GM19328 (cell line): ENCODE measurements at regions not wholly inside any gene's neighbourhood (a gene's known extent, or its start where the extent isn't known, plus 50 kb on each side); places are given as distances from the start of the nearest gene placed in this dataset.
"Not testable (repeated sequence)": the region's sequence is repeated elsewhere in the genome, so short reads cannot be mapped to it uniquely, and the experiment has no call there.

Source experiments
- ATAC-seq: cut with Tn5 transposase; IDR thresholded peaks from one replicate; pipeline ENCODE4 v1.9.1; 2021; ENCODE audit warnings: mild to moderate bottlenecking, moderate library complexity; ENCODE audit not compliant: unreplicated experiment

GRCh38 chr12:125856366-125856765, 791.1 kb downstream of the AACS start:
- no peak for ATAC-seq

DNA sequence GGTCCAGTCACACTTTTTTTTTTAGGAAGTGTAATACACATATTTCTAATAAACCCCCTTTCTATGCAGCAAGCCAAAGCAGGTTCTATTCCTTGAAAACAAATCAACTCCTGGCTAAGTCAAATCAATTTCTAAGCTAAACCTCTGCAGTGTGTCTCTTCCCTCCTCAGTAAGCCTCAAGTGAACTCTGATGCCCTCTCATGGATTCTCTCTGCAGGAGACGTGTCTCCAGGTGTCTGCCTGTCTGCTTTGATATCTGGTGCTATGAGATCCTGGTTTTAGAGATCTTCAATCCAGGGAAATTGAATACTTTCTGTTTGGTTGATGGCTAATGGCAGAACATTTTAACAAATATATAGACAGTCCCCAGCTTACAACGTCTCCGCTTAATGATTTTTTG, 791.7 kb downstream of the AACS start:
- ATAC-seq, result no peak

- no peak for ATAC-seq
These were observed 795.5 kb downstream of the AACS start for GRCh38 chr12:125860672-125861288.

- ATAC-seq, result no peak
These were observed 796.4 kb downstream of the AACS start for GRCh38 chr12:125861299-125862281.

DNA sequence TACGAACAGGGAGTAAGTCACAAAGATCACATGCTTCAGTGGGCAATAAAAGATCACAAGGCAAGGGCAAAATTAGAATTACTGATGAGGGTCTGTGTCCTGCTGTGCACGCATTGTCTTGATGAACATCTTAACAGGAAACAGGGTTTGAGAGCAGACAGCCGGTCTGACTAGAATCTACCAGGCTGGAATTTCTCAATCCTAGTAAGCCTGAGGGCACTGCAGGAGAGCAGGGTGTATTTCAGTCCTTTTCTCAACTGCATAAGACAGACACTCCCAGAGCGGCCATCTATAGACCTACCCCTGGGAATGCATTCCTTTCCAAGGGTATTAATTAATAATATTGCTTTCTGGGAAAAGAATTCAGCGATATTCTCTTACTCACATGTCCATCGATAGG, 800.0 kb downstream of the AACS start:
- not testable (repeated sequence) for ATAC-seq

DNA sequence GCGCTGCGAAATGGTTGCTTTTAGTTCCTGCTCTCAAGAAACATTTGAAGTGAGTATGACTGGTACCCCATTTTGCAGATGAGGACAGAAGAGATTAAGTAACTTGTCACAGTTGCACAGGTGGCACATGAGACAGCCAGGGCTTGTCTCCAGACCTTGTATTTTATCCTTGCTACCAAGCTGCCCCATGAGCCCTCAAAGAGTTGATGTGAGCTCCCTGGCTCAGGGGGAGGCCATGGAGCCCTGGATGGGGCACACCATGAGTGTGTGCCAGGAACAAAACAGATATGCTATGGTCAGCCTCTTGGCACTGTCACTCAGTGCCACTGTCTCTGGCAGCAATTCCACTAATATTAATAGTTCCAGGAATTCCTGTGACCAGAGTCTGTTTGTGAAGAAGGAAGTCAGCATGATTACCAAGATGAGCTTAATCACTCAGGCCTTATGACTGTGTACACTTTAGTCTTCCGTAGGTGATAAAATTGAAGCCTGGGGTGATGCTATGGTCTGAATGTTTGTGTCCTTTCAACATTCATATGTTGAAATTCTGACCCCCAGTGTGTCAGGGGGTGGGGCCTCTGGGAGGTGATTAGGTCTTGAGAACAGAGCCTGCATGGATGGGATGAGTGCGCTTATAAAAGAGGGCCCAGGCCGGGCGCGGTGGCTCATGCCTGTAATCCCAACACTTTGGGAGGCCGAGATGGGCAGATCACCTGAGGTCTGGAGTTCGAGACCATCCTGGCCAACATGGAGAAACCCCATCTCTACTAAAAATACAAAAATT, 806.8 kb downstream of the AACS start:
- no peak for ATAC-seq

- no peak for ATAC-seq
These were observed 807.8 kb downstream of the AACS start for GRCh38 chr12:125873016-125873415.

DNA sequence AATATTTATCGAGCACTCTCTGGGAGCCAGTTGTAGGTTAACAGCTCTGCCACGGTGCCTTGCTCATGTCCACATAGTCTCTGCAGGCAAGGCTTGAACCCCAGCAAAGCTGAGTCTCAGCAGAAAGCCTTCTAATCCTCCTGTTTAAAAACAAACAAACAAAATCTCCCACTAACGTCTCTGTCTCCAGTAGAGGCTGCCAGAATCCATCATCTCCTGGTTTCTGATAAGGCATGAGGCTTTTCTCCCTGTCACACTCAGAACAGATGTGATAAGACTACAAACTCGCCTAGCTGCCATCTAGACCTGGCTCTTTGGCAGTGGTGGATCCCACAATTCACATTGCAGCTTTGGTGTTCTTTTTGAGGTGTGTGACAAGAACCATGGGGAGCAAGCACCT, 813.2 kb downstream of the AACS start:
- ATAC-seq, result no peak

GRCh38 chr12:125882141-125882540, 816.9 kb downstream of the AACS start:
- ATAC-seq, result no peak

DNA sequence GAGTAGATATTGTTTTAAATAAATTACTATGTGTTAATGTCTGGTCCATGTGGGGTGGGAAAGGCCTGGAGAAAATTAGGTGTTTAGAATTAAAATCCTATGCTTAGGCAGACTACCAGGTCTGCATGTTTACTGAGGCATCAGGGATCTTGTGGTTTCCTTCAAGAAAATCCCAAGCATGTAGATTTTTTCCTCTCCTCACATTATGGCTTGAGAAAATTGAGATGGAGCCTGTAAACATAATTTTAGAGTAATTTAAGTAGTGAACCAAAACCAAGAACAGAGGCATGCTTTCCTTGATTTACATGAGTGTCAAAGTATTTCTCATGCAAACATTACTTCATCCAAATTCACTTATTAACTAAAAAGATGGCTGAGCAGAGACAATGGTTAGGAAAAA, 823.7 kb downstream of the AACS start:
- ATAC-seq, result no peak

DNA sequence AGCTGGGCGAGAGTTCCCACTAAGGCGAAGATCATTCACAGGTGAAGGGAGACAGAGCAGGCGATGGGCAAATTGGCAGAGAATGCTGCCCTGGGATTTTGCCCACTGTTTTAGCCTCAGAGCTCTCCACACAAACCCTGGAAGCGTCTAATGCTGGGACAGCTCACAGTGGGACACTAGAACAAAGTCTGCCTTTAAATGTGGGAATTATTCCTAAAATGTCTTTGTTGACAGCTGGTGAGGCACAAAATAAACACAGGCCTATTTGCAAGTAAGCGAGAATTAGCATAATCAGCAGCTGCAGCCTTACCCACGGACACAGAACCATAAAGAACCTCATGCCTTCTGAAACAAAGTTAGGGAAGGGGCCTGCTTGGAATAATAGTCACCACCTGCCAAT, 824.5 kb downstream of the AACS start:
- no peak for ATAC-seq

DNA sequence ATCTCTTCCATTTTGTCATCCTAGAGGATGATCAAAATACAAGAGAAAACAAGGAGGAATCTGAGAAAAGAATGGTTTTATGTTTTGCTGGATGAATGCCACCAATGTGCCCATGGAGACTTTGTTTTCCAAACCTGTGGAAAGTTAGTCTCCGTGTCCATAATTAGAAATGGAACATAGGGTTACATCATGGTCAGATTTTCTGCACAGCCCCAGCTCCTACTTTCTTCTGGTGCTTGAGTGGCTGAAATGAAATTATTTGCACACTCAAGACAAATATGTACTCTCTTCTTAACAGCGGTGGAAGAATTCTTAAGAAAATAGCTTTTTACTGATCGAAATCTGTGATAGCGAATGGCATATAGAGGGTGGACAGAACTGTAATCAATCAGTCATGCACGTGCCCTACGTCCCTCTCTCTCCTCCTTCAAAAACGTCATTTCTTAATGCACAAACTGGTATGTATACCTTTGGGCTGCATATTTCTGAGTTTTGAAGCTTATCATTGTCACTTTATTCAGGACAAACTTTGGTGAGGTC, 825.2 kb downstream of the AACS start:
- no peak for ATAC-seq

- no peak for ATAC-seq
These were observed 825.7 kb downstream of the AACS start for GRCh38 chr12:125890971-125891370.

DNA sequence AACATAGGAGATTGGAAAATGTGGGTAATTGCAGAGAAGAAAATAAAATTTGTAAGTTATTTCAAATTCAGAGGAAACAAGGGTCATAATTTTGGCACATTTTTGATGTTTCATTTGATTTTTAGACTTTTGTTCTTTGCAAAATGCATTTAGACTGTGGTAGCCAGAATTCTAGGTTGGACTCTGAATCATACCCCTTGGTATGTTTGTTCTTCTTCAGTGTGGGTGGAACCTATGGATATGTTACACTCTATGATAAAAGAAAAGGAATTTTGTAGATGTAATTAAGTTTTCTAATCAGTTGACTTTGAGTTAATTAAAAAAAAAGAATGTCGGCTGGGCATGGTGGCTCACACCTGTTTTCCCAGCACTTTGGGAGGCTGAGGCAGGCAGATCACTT, 827.0 kb downstream of the AACS start:
- no peak for ATAC-seq

- ATAC-seq, result no peak
These were observed 837.8 kb downstream of the AACS start for GRCh38 chr12:125902991-125903390.

DNA sequence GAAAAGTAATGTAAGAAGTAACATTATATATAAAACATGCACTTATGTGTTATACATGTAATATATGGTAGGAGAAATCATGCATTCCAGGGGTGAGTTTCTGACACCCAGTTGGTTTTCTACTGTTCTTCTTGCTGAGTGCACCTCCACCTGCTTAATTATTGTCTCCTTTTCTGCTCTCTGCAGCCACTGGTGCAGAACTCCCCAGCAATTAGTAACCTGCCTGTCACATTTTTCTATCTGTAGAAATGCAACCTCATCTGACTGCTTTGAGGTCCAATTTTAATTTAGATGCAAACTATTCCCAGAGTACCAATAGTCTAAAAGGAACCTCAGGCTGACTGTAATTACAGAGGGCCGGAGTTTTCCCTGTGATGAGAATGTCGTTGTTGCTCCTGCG, 842.1 kb downstream of the AACS start:
- ATAC-seq, result no peak

GRCh38 chr12:125919856-125920470, 854.7 kb downstream of the AACS start:
- ATAC-seq, result no peak

DNA sequence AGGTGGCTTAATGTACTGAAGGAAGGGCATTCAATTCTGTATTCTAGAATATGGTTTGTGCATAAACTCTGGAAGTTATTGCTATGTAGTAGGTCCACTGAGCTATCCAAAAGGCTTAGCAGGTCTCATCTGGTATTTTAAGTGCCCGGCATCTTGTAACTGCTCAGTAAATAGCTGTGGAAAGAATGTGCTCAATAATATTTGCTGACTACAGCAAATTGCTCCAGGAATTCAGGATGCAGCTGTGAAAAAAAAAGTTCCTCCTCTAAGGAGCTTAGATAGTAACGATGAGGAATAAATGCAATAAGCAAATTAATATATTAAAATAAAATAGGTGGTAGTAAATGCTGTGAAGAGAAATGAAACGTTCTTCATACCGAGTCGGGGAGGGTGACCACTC, 857.1 kb downstream of the AACS start:
- ATAC-seq, result no peak

DNA sequence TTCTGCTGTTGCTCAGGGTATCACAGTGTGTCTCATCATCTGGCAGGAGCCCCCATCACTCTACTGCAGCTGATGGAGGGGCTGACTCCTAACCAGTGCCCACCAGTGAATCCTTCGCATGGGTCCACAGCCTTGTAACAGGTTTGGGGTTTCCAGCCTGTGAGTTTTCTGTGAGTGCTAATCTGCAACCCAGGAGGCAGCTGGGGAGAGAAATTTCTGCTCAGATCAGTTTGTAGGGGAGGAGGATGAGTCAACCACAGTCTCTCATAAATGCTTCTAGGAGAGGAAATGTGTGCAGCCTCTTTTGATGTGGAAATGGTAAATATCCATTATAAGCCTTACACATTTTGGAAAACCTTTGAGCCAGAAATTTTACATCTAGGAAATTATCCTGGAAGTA, 871.3 kb downstream of the AACS start:
- no peak for ATAC-seq

DNA sequence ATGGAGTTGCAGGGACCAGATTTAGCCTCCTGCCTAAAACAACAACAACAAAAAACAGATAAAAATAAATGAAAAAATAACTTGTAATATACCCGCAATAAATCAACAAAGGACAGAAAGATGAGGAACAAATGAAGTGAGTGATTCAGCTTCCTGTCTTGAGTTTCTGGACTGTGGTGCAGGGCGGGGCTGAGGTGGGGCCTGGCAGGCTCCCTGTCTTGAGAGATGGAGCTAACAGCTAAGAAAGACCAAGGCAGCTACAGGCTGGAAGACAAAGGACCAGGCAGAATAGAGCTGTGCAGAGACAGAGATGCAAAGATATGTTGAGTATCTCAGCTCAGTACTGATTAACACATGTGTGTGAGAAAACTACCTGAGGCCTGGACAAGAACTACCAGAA, 879.2 kb downstream of the AACS start:
- no peak for ATAC-seq

DNA sequence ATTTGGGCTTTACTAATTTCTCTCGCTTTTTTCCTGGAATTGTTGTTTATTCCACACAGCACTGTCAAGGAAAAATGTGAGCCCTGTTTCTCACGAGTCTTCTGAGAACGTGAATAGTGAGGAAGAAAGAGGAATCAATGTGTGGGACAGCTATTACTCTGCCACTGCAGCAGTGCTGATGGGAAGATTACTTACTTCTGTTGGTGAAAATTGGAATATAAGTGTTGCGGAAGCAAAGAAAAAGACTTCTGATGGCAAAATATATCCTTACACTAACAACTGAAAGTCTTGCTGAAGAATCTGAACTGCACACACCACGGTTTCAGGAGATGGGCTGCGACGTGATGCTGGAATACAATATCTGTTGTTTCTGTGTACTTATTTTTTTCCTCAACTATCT, 884.2 kb downstream of the AACS start:
- no peak for ATAC-seq
